Suprapubic skin (tissue), 4 donors: ENCODE measurements at regions not wholly inside any gene's neighbourhood (a gene's known extent, or its start where the extent isn't known, plus 50 kb on each side); places are given as distances from the start of the nearest gene placed in this dataset.

Experiments
- DNase-seq, 2 donors: peaks; one replicate each; pipeline ENCODE4 v3.0.0-alpha.2; 2019; ENCODE audit warnings: low spot score in 2 of 2
- H3K27ac ChIP-seq: fragments of 200-600 bp; sonication (generic); one replicate; pipeline ENCODE4 v1.5.1; 2019
- H3K27me3 ChIP-seq: fragments of 200-600 bp; sonication (generic); one replicate; pipeline ENCODE4 v1.5.1; 2019
- H3K36me3 ChIP-seq: fragments of 200-600 bp; sonication (generic); one replicate; pipeline ENCODE4 v1.5.1; 2019
- H3K4me1 ChIP-seq: fragments of 200-600 bp; sonication (generic); one replicate; pipeline ENCODE4 v1.5.1; 2019
- H3K4me3 ChIP-seq: fragments of 200-600 bp; sonication (generic); one replicate; pipeline ENCODE4 v1.5.1; 2019; ENCODE audit warnings: mild to moderate bottlenecking
- H3K9me3 ChIP-seq: fragments of 200-600 bp; sonication (generic); one replicate; pipeline ENCODE4 v1.5.1; 2019
- EP300 ChIP-seq: sonication (generic); formaldehyde crosslinking; IDR thresholded peaks from one replicate; pipeline ENCODE4 v1.6.1; 2017; ENCODE audit warnings: antibody characterized with exemption
- POLR2A ChIP-seq, 2 donors: fragments of 450-650 bp; IDR thresholded peaks; one replicate each; pipeline ENCODE4 v1.6.1; 2017; ENCODE audit warnings: antibody characterized with exemption in 2 of 2, mild to moderate bottlenecking in 2 of 2, moderate library complexity in 2 of 2
- POLR2AphosphoS5 ChIP-seq, 3 donors: sonication (generic); formaldehyde crosslinking; IDR thresholded peaks; one replicate each; pipeline ENCODE4 v1.6.1; 2017; ENCODE audit warnings: antibody characterized with exemption in 3 of 3
- WGBS: methylation state at CpG from one replicate; pipeline ENCODE4 v1.1.5; 2018; 5-methylcytosine and 5-hydroxymethylcytosine counted together
- TF ChIP-seq, protein P1 (sequence below), 2 donors: fragments of 200-600 bp in 1 of 2; fragments of 450-650 bp in 1 of 2; sonication (generic) in 1 of 2; IDR thresholded peaks; one replicate each; pipeline ENCODE4 v1.5.1; 2016 to 2019; ENCODE audit warnings: antibody characterized with exemption in 2 of 2, mild to moderate bottlenecking in 1 of 2, moderate library complexity in 1 of 2

- Histone ChIP-seq H3K27me3 (no peaks in the 10 kb centered on the region), H3K4me1 (no peaks in the 10 kb centered on the region), H3K36me3 (no peaks in the 10 kb centered on the region), H3K4me3 (no peak overlapping the region), H3K9me3 (no peaks in the 10 kb centered on the region), H3K27ac (no peak overlapping the region)
- WGBS: 75% methylated on average over 5 of the region's 5 CpGs
- TF ChIP-seq POLR2AphosphoS5 (IDR thresholded peaks at IDR 0.05): no peak
- TF ChIP-seq EP300: no peak
- no peak for TF ChIP-seq POLR2A (IDR thresholded peaks at IDR 0.05)
- TF ChIP-seq, protein P1, sequence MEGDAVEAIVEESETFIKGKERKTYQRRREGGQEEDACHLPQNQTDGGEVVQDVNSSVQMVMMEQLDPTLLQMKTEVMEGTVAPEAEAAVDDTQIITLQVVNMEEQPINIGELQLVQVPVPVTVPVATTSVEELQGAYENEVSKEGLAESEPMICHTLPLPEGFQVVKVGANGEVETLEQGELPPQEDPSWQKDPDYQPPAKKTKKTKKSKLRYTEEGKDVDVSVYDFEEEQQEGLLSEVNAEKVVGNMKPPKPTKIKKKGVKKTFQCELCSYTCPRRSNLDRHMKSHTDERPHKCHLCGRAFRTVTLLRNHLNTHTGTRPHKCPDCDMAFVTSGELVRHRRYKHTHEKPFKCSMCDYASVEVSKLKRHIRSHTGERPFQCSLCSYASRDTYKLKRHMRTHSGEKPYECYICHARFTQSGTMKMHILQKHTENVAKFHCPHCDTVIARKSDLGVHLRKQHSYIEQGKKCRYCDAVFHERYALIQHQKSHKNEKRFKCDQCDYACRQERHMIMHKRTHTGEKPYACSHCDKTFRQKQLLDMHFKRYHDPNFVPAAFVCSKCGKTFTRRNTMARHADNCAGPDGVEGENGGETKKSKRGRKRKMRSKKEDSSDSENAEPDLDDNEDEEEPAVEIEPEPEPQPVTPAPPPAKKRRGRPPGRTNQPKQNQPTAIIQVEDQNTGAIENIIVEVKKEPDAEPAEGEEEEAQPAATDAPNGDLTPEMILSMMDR (IDR thresholded peaks at IDR 0.05): no peak
- no peak for DNase-seq
Observed at GRCh38 chr2:228860601-228861285, 410.3 kb downstream of the PID1 start.

GRCh38 chr2:228853151-228853550 is 417.9 kb downstream of the PID1 start:
- Histone ChIP-seq H3K27ac (no peak overlapping the region), H3K9me3 (no peaks in the 10 kb centered on the region), H3K4me1 (no peaks in the 10 kb centered on the region), H3K27me3 (no peaks in the 10 kb centered on the region), H3K36me3 (no peaks in the 10 kb centered on the region), H3K4me3 (no peak overlapping the region)
- DNase-seq: no peak
- WGBS: 80% methylated on average over 7 of the region's 7 CpGs
- TF ChIP-seq POLR2AphosphoS5 (IDR thresholded peaks at IDR 0.05) (no peak), EP300 (no peak), POLR2A (IDR thresholded peaks at IDR 0.05) (no peak)
- TF ChIP-seq, protein P1 (IDR thresholded peaks at IDR 0.05): no peak

DNA sequence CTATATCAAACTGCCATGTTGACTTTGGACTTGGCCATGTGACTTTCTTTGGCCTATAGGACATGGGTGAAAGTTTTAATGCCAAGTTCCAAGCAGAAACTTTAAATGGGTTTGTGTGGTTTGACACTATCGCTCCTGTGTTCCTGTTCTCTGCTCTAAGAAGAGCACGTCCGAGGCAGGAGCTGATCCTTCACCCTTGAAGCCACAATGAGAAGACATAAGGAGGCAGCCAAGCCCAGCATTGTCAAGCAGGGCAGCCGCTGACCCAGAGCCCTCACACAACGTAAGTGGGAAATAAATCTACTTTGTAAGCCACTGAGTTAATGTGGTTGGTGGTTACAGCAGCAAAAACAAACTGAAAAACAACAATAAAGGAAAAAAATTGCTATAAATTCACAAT is 422.4 kb downstream of the PID1 start:
- H3K36me3 ChIP-seq: no peaks in the 10 kb centered on the region
- H3K4me1 ChIP-seq: no peaks in the 10 kb centered on the region
- no peak for DNase-seq
- H3K27ac ChIP-seq: no peak overlapping the region
- H3K27me3 ChIP-seq: no peaks in the 10 kb centered on the region
- 88% methylated on average over 5 of the region's 5 CpGs for WGBS
- no peaks in the 10 kb centered on the region for H3K9me3 ChIP-seq
- H3K4me3 ChIP-seq: no peak overlapping the region
- TF ChIP-seq POLR2A (IDR thresholded peaks at IDR 0.05) (no peak), POLR2AphosphoS5 (IDR thresholded peaks at IDR 0.05) (no peak), EP300 (no peak)
- TF ChIP-seq, protein P1 (IDR thresholded peaks at IDR 0.05): no peak

- Histone ChIP-seq H3K27ac (no peak overlapping the region), H3K9me3 (no peaks in the 10 kb centered on the region), H3K27me3 (no peaks in the 10 kb centered on the region), H3K4me1 (no peaks in the 10 kb centered on the region), H3K4me3 (no peak overlapping the region), H3K36me3 (no peaks in the 10 kb centered on the region)
- no peak for DNase-seq
- 29% methylated on average over 1 of the region's 1 CpG for WGBS
- TF ChIP-seq POLR2AphosphoS5 (IDR thresholded peaks at IDR 0.05): no peak
- TF ChIP-seq POLR2A (IDR thresholded peaks at IDR 0.05): no peak
- no peak for TF ChIP-seq EP300
- TF ChIP-seq, protein P1 (IDR thresholded peaks at IDR 0.05): no peak
Observed at GRCh38 chr2:228847684-228848083, 423.4 kb downstream of the PID1 start.

GRCh38 chr2:228846161-228846560 is 424.9 kb downstream of the PID1 start:
- no peak overlapping the region for H3K4me3 ChIP-seq
- TF ChIP-seq POLR2A (IDR thresholded peaks at IDR 0.05) (no peak), POLR2AphosphoS5 (IDR thresholded peaks at IDR 0.05) (no peak), EP300 (no peak)
- TF ChIP-seq, protein P1 (IDR thresholded peaks at IDR 0.05): no peak
- H3K27me3 ChIP-seq: no peaks in the 10 kb centered on the region
- H3K27ac ChIP-seq: no peak overlapping the region
- H3K4me1 ChIP-seq: no peaks in the 10 kb centered on the region
- no peak for DNase-seq
- H3K36me3 ChIP-seq: no peaks in the 10 kb centered on the region
- H3K9me3 ChIP-seq: no peaks in the 10 kb centered on the region
- 48% methylated on average over 2 of the region's 2 CpGs for WGBS
